GM19023 (cell line): ENCODE measurements at regions not wholly inside any gene's neighbourhood (a gene's known extent, or its start where the extent isn't known, plus 50 kb on each side); places are given as distances from the start of the nearest gene placed in this dataset.
"Not testable (repeated sequence)": the region's sequence is repeated elsewhere in the genome, so short reads cannot be mapped to it uniquely, and the experiment has no call there.

Source experiments
- ATAC-seq: cut with Tn5 transposase; IDR thresholded peaks from one replicate; pipeline ENCODE4 v1.9.1; 2021; ENCODE audit warnings: mild to moderate bottlenecking, moderate library complexity; ENCODE audit not compliant: unreplicated experiment

DNA sequence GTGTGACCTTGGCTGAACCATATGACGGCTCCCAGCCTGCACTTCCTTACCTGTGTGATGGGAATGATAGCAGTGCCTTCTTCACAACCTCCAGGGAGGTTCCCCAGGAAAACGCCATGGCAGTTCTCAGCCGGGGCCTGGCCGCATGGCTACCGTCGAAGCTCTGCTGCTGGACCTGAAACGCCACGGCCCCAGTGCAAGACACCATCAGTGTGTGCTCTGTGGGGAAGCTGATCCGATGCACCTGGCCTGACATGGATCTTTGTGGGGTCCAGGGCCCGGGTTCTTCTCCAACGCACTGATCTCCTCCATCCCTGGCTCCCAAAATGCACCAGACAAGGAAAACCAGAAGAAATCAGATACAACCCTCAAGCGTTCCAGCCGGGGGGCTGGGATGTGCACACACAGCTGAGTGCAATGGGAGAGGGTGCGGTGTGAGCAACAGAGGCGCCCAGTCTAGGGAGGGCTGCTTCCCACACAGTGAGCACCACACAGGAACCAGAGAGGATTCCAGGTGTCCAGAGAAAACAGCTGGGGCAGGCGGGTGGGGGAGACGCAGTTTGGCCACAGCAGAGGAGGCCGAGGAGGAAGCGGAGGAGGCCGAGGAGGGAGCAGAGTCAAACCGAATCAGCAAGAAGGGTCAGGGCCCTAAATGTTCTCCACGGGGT lies 54.3 kb upstream of the ZNF469 start:
- ATAC-seq = no peak

- no peak for ATAC-seq
Observed at GRCh38 chr16:88329726-88330700, 52.7 kb upstream of the ZNF469 start.

DNA sequence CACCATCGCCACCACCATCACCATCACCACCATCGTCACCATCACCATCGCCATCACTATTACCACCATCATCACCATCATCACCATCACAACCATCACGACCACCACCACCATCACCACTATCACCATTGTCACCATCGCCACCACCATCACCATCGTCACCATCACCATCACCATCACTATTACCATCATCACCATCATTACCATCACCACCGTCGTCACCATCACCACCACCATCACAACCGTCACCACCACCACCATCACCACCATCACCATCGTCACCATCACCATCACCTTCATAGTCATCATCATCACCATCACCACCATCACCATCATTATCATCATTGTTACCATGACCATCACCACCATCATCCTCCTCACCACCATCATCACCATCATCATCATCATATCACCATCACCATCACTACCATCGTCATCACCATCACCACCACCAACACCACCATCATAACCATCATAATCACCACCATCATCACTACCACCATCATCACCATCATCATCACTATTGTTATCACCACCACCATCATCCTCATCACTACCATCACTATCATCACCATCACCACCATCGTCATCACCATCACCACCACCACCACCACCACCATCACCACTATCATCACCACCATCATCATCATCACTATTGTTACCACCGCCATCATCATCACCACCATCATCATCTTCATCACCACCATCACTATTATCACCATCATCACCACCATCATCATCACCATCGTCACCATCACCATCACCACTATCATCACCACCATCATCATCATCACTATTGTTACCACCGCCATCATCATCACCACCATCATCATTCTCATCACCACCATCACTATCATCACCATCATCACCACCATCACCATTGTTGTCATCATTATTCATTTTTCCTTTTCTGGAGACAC lies 51.5 kb upstream of the ZNF469 start:
- no peak for ATAC-seq

- no peak for ATAC-seq
Observed at GRCh38 chr16:88331989-88332920, 50.5 kb upstream of the ZNF469 start.

DNA sequence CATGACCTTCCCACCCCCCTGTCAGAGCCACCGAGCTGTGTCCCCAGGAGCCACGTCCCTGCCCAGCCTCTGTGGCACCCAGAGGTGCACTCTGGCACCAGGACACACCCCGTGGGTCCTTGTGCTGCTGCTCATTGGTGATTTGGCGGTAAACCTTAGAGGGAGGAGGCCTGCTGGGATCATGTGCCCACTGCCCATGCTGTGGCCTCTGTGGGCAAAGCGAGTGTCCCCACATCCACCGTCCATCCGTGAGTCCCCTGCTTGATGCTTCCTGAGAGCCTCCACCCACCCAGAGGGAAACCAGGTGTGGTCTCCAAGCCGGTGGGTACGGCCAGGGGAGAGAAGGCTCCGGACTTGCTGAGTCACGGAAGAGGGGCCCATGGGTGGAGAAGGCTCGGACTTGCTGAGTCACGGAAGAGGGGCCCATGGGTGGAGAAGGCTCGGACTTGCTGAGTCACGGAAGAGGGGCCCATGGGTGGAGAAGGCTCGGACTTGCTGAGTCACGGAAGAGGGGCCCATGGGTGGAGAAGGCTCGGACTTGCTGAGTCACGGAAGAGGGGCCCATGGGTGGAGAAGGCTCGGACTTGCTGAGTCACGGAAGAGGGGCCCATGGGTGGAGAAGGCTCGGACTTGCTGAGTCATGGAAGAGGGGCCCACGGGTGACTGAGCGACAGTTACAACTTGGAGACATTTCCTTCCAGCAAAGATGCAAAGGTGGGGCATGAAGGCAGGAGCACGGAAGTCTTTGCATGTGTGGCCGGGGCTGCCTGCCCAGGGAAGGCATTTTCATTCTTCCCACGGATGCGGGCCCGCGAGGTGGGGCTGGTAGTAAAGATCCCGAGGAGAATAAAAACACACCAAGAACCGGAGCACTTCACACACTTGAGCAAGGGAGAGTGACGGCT lies 49.6 kb upstream of the ZNF469 start:
- not testable (repeated sequence) for ATAC-seq
